GM12892 (cell line): ENCODE measurements at regions not wholly inside any gene's neighbourhood (a gene's known extent, or its start where the extent isn't known, plus 50 kb on each side); places are given as distances from the start of the nearest gene placed in this dataset.

ENCODE experiments used
- POLR2AphosphoS5 ChIP-seq: IDR thresholded peaks from 2 replicates; pipeline ENCODE4 v1.6.1; 2011; ENCODE audit warnings: low read depth, low read length, control low read depth
- TAF1 ChIP-seq: IDR thresholded peaks from 2 replicates; pipeline ENCODE4 v1.6.1; 2011; ENCODE audit warnings: low read depth, mild to moderate bottlenecking, control low read depth, low read length, borderline replicate concordance

DNA sequence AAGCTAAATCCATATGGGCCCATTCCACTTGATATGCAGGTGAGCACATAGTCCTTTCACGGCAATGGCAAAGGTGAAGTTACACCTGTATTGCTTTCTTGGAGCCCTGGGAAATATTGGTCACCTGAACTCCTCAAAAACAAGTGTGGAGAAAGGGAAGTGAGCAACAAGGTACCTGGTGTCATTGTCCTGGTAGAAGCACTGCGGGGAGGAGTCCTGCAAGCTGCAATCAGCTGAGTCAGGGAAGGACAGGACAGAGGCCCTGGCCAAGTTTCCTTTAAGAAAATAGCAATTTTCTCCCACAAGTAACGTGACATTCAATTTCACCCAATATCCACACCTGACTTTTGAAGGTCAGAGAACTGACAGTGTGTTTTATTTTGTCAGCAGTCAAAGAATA is 389.1 kb downstream of the IRS2 start:
- TF ChIP-seq TAF1 = no peak
- no peak for TF ChIP-seq POLR2AphosphoS5
